ENCODE measurements at regions not wholly inside any gene's neighbourhood (a gene's known extent, or its start where the extent isn't known, plus 50 kb on each side); places are given as distances from the start of the nearest gene placed in this dataset.

- no peak for TF ChIP-seq CTCF (IDR thresholded peaks at IDR 0.05; ENCODE audit: extremely low read depth, insufficient read depth, missing control alignments)
- in situ Hi-C loops (cut with MboI; ENCODE audit: low pct_unique_long_range_greater_than_20kb, low sequenced_read_pairs, unreplicated experiment), result no loop called here
Observed at GRCh38 chr2:220940646-220941045, 631.5 kb downstream of the EPHA4 start.

GRCh38 chr2:220941683-220942082, 630.4 kb downstream of the EPHA4 start:
- no peak for TF ChIP-seq CTCF (IDR thresholded peaks at IDR 0.05; ENCODE audit: extremely low read depth, insufficient read depth, missing control alignments)
- DNase-seq (ENCODE audit: low spot score), result no peak
- in situ Hi-C loops (cut with MboI; ENCODE audit: low pct_unique_long_range_greater_than_20kb, low sequenced_read_pairs, unreplicated experiment), result no loop called here

More at GRCh38 chr2:220940646-220941045, 631.5 kb downstream of the EPHA4 start:
- DNase-seq (ENCODE audit: low spot score), result no peak

GRCh38 chr2:220946552-220946951, 625.6 kb downstream of the EPHA4 start:
- TF ChIP-seq CTCF (IDR thresholded peaks at IDR 0.05; ENCODE audit: extremely low read depth, insufficient read depth, missing control alignments), result no peak
- no peak for DNase-seq (ENCODE audit: low spot score)
- in situ Hi-C loops (cut with MboI; ENCODE audit: low pct_unique_long_range_greater_than_20kb, low sequenced_read_pairs, unreplicated experiment), result no loop called here

- TF ChIP-seq CTCF (IDR thresholded peaks at IDR 0.05; ENCODE audit: extremely low read depth, insufficient read depth, missing control alignments), result no peak
- in situ Hi-C loops (cut with MboI; ENCODE audit: low pct_unique_long_range_greater_than_20kb, low sequenced_read_pairs, unreplicated experiment), result no loop called here
- no peak for DNase-seq (ENCODE audit: low spot score)
Observed at GRCh38 chr2:220948579-220948978, 623.5 kb downstream of the EPHA4 start.

- no peak for TF ChIP-seq CTCF (IDR thresholded peaks at IDR 0.05; ENCODE audit: extremely low read depth, insufficient read depth, missing control alignments)
- DNase-seq (ENCODE audit: low spot score), result no peak
- in situ Hi-C loops (cut with MboI; ENCODE audit: low pct_unique_long_range_greater_than_20kb, low sequenced_read_pairs, unreplicated experiment), result no loop called here
Observed at GRCh38 chr2:220949466-220949865, 622.6 kb downstream of the EPHA4 start.

- no peak for DNase-seq (ENCODE audit: low spot score)
- in situ Hi-C loops (cut with MboI; ENCODE audit: low pct_unique_long_range_greater_than_20kb, low sequenced_read_pairs, unreplicated experiment), result no loop called here
- no peak for TF ChIP-seq CTCF (IDR thresholded peaks at IDR 0.05; ENCODE audit: extremely low read depth, insufficient read depth, missing control alignments)
Observed at GRCh38 chr2:220955776-220956175, 616.3 kb downstream of the EPHA4 start.

GRCh38 chr2:220956429-220956828, 615.7 kb downstream of the EPHA4 start:
- DNase-seq (ENCODE audit: low spot score), result no peak
- TF ChIP-seq CTCF (IDR thresholded peaks at IDR 0.05; ENCODE audit: extremely low read depth, insufficient read depth, missing control alignments), result no peak
- in situ Hi-C loops (cut with MboI; ENCODE audit: low pct_unique_long_range_greater_than_20kb, low sequenced_read_pairs, unreplicated experiment), result no loop called here
